Neural crest cell (in vitro differentiated cells): ENCODE measurements at regions not wholly inside any gene's neighbourhood (a gene's known extent, or its start where the extent isn't known, plus 50 kb on each side); places are given as distances from the start of the nearest gene placed in this dataset.

Experiments used
- DNase-seq: peaks from one replicate; pipeline ENCODE4 v3.0.0; 2021; ENCODE audit warnings: low read depth, mixed read lengths, low spot score
- H3K27ac Mint-ChIP-seq: one replicate; pipeline ENCODE4 v1.8.0; 2021; ENCODE audit warnings: mild to moderate bottlenecking, mixed read lengths; ENCODE audit not compliant: unreplicated experiment
- H3K27me3 Mint-ChIP-seq: 2 replicates; pipeline ENCODE4 v1.8.0; 2021; ENCODE audit warnings: low read depth, mild to moderate bottlenecking, mixed read lengths
- H3K36me3 Mint-ChIP-seq: 2 replicates; pipeline ENCODE4 v1.8.0; 2021; ENCODE audit warnings: low read depth, mild to moderate bottlenecking, mixed read lengths
- H3K4me1 Mint-ChIP-seq: 2 replicates; pipeline ENCODE4 v1.8.0; 2021; ENCODE audit warnings: mixed read lengths
- H3K4me3 Mint-ChIP-seq: one replicate; pipeline ENCODE4 v1.8.0; 2021; ENCODE audit warnings: mild to moderate bottlenecking, mixed read lengths
- H3K9me3 Mint-ChIP-seq: 2 replicates; pipeline ENCODE4 v1.8.0; 2021; ENCODE audit warnings: mixed read lengths
- TF ChIP-seq, protein P1 (sequence below): fragments of 200-600 bp; sonication (generic); conservative IDR thresholded peaks from 2 replicates; pipeline ENCODE4 v1.5.0; 2021; ENCODE audit warnings: antibody characterized with exemption, mild to moderate bottlenecking

DNA sequence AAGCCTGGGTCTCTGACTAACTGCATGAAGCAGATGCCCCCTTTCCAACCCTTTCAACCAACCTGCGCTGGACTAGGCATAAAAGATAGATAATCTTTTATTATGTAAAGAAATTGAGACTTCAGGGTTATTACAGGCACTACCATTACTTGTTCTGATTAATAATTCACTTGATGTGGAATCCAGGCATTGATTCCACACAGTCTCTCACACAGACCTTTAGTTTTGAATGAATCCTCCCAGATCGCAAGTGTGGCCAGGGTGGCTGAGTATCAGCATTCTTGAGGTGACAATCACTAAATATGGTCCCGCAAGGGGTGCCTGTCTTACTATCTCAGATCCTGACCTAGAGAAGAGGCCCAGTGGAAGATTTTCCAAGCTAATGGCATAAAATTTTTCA is 368.9 kb upstream of the ONECUT1 start:
- H3K36me3 Mint-ChIP-seq: no peaks in the 10 kb centered on the region
- H3K4me3 Mint-ChIP-seq: no peak overlapping the region
- H3K9me3 Mint-ChIP-seq: peaks cover 3% of the 10 kb centered on the region
- DNase-seq: no peak
- no peaks in the 10 kb centered on the region for H3K27me3 Mint-ChIP-seq
- H3K27ac Mint-ChIP-seq: no peak overlapping the region
- TF ChIP-seq, protein P1, sequence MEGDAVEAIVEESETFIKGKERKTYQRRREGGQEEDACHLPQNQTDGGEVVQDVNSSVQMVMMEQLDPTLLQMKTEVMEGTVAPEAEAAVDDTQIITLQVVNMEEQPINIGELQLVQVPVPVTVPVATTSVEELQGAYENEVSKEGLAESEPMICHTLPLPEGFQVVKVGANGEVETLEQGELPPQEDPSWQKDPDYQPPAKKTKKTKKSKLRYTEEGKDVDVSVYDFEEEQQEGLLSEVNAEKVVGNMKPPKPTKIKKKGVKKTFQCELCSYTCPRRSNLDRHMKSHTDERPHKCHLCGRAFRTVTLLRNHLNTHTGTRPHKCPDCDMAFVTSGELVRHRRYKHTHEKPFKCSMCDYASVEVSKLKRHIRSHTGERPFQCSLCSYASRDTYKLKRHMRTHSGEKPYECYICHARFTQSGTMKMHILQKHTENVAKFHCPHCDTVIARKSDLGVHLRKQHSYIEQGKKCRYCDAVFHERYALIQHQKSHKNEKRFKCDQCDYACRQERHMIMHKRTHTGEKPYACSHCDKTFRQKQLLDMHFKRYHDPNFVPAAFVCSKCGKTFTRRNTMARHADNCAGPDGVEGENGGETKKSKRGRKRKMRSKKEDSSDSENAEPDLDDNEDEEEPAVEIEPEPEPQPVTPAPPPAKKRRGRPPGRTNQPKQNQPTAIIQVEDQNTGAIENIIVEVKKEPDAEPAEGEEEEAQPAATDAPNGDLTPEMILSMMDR: no peak
- peaks cover 9% of the 10 kb centered on the region for H3K4me1 Mint-ChIP-seq

DNA sequence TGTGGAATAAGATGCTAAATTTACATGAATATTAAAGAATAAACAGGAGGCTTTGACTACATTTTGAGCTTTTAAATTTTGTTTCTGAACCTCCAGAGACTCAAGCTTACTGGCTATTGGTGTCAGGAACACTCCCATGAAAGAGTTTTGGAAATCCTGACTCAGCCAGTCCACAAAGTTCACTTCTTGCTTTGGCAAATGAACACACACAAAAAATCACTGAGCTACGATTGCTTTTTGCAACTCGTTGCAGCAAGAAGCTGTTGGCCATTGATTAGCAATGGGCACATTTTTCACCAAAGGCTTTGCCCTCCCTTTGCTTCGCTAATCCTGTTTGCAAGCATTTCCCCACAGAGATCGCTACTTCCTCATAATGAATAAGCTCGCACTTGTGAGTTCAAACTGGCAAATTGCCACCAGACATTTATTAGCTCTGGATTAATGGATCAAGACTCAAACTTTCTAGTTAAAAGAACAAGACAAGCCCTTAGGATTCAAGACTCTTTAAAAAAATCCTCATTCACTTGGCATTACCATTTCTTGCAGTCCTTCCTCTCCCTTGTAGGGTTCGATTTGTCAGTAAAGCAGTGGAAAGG is 343.2 kb upstream of the ONECUT1 start:
- Mint-ChIP-seq H3K4me1 (peaks cover 24% of the 10 kb centered on the region), H3K27ac (no peak overlapping the region), H3K4me3 (no peak overlapping the region), H3K36me3 (no peaks in the 10 kb centered on the region), H3K27me3 (no peaks in the 10 kb centered on the region), H3K9me3 (no peaks in the 10 kb centered on the region)
- DNase-seq: no peak
- TF ChIP-seq, protein P1: no peak

DNA sequence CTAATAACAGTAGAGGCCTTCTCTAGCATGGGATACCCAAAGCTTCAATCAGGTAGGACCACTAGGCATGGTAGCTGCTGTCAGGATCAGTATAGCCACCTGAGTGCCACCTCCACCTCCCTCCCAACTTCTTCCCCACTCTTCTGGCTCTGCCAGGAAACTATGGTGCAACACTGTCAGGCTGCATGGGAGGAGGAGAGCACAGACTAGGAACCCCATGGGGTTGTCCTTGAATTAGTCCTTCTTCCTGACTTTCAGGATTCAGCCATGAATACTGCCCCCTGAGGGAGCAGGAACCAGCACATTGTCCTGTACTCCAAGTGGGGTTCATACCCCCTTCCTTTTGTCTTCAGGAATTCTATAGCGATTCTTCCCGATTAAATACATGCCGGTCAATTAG is 340.8 kb upstream of the ONECUT1 start:
- TF ChIP-seq, protein P1: no peak
- Mint-ChIP-seq H3K4me3 (no peak overlapping the region), H3K27ac (no peak overlapping the region), H3K4me1 (peaks cover 24% of the 10 kb centered on the region), H3K9me3 (no peaks in the 10 kb centered on the region), H3K27me3 (no peaks in the 10 kb centered on the region), H3K36me3 (no peaks in the 10 kb centered on the region)
- no peak for DNase-seq

DNA sequence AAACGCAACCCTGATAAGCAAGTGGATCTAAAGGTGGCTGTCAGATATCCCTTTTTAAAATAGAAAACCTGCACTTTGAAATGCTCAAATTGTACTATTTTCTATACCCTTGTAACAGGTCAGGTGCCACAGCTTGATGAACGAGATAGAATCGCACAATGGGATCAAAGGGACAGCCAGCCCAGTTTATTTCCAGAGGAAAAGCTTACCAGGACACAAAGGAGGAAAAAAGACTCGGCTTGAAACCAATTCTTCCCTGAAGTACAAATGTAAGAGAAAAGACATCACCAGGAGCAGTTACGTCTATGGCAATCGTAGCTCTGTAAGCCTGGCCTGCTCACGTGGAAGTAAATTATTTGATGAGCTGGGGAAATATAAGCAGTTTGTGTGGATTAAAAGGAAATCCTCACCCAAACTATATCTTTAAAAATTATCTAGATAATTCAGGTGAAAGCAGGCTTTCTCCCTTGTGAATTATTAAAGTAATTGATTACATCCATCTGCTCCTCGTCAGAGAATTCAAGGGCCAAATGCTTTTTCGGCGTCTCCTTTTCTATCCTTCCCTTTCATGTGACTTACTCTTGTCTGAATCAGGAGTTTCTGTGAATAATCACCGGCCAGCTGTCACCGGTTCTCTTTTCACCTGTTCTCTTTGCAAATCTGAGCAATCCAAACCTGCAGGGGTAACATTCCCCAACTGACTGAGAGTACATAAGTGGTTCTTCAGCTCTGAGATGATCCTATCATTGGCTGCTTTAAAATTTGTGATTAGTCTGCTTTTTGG is 339.2 kb upstream of the ONECUT1 start:
- peaks cover 17% of the 10 kb centered on the region for H3K4me1 Mint-ChIP-seq
- no peak overlapping the region for H3K4me3 Mint-ChIP-seq
- no peak overlapping the region for H3K27ac Mint-ChIP-seq
- DNase-seq: no peak
- H3K9me3 Mint-ChIP-seq: no peaks in the 10 kb centered on the region
- no peaks in the 10 kb centered on the region for H3K36me3 Mint-ChIP-seq
- TF ChIP-seq, protein P1: no peak
- no peaks in the 10 kb centered on the region for H3K27me3 Mint-ChIP-seq

DNA sequence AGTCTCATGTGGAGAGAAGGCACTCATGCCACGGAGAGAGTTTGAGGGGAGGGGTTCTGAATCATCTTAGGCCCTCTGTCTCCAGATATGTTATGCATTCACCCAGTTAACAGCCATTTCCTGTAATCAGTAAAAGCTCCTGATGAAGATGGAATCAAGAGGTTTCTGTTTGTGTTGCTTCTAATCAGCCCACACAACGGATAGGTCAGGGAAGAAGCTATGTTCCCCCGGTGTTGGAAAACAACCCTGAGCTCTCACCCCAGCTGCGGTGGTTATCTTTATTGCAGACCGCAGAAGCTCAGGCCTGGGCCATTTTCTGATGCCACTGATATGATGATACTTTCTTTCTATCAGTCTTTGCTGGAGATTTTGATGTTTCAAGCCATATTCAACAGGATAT is 338.5 kb upstream of the ONECUT1 start:
- Mint-ChIP-seq H3K9me3 (no peaks in the 10 kb centered on the region), H3K4me1 (peaks cover 17% of the 10 kb centered on the region), H3K36me3 (no peaks in the 10 kb centered on the region), H3K27ac (no peak overlapping the region), H3K27me3 (no peaks in the 10 kb centered on the region), H3K4me3 (no peak overlapping the region)
- TF ChIP-seq, protein P1: no peak
- no peak for DNase-seq
